SK-N-SH (cell line): ENCODE measurements at regions not wholly inside any gene's neighbourhood (a gene's known extent, or its start where the extent isn't known, plus 50 kb on each side); places are given as distances from the start of the nearest gene placed in this dataset.

ENCODE experiments used
- CTCF ChIA-PET: fragments of 300-600, 350-600 bp; formaldehyde crosslinking; extraction: SDS; loops from one replicate; lab custom pipeline; 2021; lab: Yijun Ruan, JAX
- POLR2A ChIA-PET: fragments of 350-600 bp; sonication (Branson Sonifier 250); formaldehyde crosslinking; extraction: SDS; loops from one replicate; lab custom pipeline; 2020; ENCODE audit warnings: antibody characterized with exemption, inconsistent platforms; lab: Yijun Ruan, JAX
- DNase-seq: peaks from one replicate; pipeline ENCODE4 v3.0.0; 2012
- H2AFZ ChIP-seq: fragments of 200-600 bp; sonication (generic); 2 replicates; pipeline ENCODE4 v1.8.1; 2016; ENCODE audit warnings: antibody characterized with exemption, mild to moderate bottlenecking, low read depth
- H3F3A ChIP-seq: fragments of 200-600 bp; sonication (generic); replicated peaks from 2 replicates; pipeline ENCODE3; 2016; ENCODE audit warnings: antibody characterized with exemption, mild to moderate bottlenecking; ENCODE audit not compliant: insufficient read depth
- H3K27ac ChIP-seq, 2 experiments: fragments of 200-500 bp in 1 of 2; fragments of 200-600 bp in 1 of 2; sonication (Bioruptor generic) in 1 of 2; sonication (generic), shearing (Covaris generic) in 1 of 2; 2 replicates each; pipeline versions ENCODE4 v1.5.1 to v1.6.1; 2014 to 2016; ENCODE audit warnings: low read depth in 2 of 2, inconsistent platforms in 1 of 2, low read length in 1 of 2, mild to moderate bottlenecking in 1 of 2, mixed read lengths in 1 of 2
- H3K27me3 ChIP-seq: fragments of 200-600 bp; sonication (generic), shearing (Covaris generic); 2 replicates; pipeline ENCODE4 v1.6.1; 2016; ENCODE audit warnings: mixed run types; ENCODE audit not compliant: insufficient read depth
- H3K36me3 ChIP-seq, 2 experiments: fragments of 200-500 bp in 1 of 2; fragments of 200-600 bp in 1 of 2; sonication (Bioruptor generic) in 1 of 2; sonication (generic) in 1 of 2; replicated peaks in 1 of 2; 2 replicates each; pipeline versions ENCODE3 to v1.5.1; 2014 to 2016; ENCODE audit warnings: low read length in 1 of 2, mild to moderate bottlenecking in 1 of 2; ENCODE audit not compliant: insufficient read depth in 2 of 2, control insufficient read depth in 1 of 2
- H3K4me1 ChIP-seq, 2 experiments: fragments of 200-500 bp in 1 of 2; fragments of 200-600 bp in 1 of 2; sonication (Bioruptor generic) in 1 of 2; sonication (generic), shearing (Covaris generic) in 1 of 2; 2 replicates each; pipeline versions ENCODE4 v1.5.1 to v1.6.1; 2014 to 2016; ENCODE audit warnings: low read depth in 1 of 2, low read length in 1 of 2, mixed run types in 1 of 2; ENCODE audit not compliant: insufficient read depth in 2 of 2, control insufficient read depth in 1 of 2
- H3K4me2 ChIP-seq: fragments of 200-600 bp; sonication (generic), shearing (Covaris generic); 2 replicates; pipeline ENCODE4 v1.6.1; 2017; ENCODE audit warnings: mixed run types
- H3K4me3 ChIP-seq, 2 experiments: fragments of 200-500 bp in 1 of 2; fragments of 200-600 bp in 1 of 2; sonication (Bioruptor generic) in 1 of 2; sonication (generic), shearing (Covaris generic) in 1 of 2; 2 replicates each; pipeline versions ENCODE4 v1.5.1 to v1.8.1; 2014 to 2016; ENCODE audit warnings: low read depth in 2 of 2, inconsistent platforms in 1 of 2, low read length in 1 of 2, mild to moderate bottlenecking in 1 of 2, mixed read lengths in 1 of 2, moderate library complexity in 1 of 2
- H3K79me2 ChIP-seq: fragments of 200-600 bp; sonication (generic); 2 replicates; pipeline ENCODE4 v1.8.1; 2017; ENCODE audit warnings: mild to moderate bottlenecking; ENCODE audit not compliant: insufficient read depth
- H3K9ac ChIP-seq: fragments of 200-600 bp; sonication (generic); 2 replicates; pipeline ENCODE4 v1.6.1; 2017; ENCODE audit warnings: mixed run types
- H3K9me2 ChIP-seq: fragments of 200-600 bp; sonication (generic); 2 replicates; pipeline ENCODE4 v1.6.1; 2017; ENCODE audit warnings: mixed run types
- H3K9me3 ChIP-seq: fragments of 200-600 bp; sonication (generic); 2 replicates; pipeline ENCODE4 v1.6.1; 2017; ENCODE audit warnings: mixed run types, mild to moderate bottlenecking, moderate library complexity
- H4K20me1 ChIP-seq: fragments of 200-600 bp; sonication (generic); 2 replicates; pipeline ENCODE4 v1.6.1; 2017; ENCODE audit warnings: mild to moderate bottlenecking, mixed run types; ENCODE audit not compliant: insufficient read depth
- EP300 ChIP-seq, 2 experiments: IDR thresholded peaks; 2 replicates each; pipeline versions ENCODE4 v1.4.0 to v1.6.1; 2012; ENCODE audit warnings: borderline replicate concordance in 1 of 2, low read depth in 1 of 2, low read length in 1 of 2
- FOSL2 ChIP-seq: IDR thresholded peaks from 2 replicates; pipeline ENCODE4 v1.4.0; 2012; ENCODE audit warnings: low read depth, mild to moderate bottlenecking, moderate library complexity, borderline replicate concordance
- FOXM1 ChIP-seq: IDR thresholded peaks from 2 replicates; pipeline ENCODE4 v1.4.0; 2012; ENCODE audit warnings: low read depth, mild to moderate bottlenecking
- GABPA ChIP-seq: IDR thresholded peaks from 2 replicates; pipeline ENCODE4 v1.4.0; 2012; ENCODE audit warnings: low read depth, mild to moderate bottlenecking
- JUND ChIP-seq: IDR thresholded peaks from 2 replicates; pipeline ENCODE4 v1.4.0; 2012
- MEF2A ChIP-seq: IDR thresholded peaks from 2 replicates; pipeline ENCODE4 v1.4.0; 2012; ENCODE audit warnings: low read depth, borderline replicate concordance
- NFIC ChIP-seq: IDR thresholded peaks from 2 replicates; pipeline ENCODE4 v1.4.0; 2012; ENCODE audit warnings: borderline replicate concordance
- RXRA ChIP-seq: IDR thresholded peaks from 2 replicates; pipeline ENCODE4 v1.4.0; 2012; ENCODE audit warnings: low read depth, mild to moderate bottlenecking, borderline replicate concordance
- SIN3A ChIP-seq: IDR thresholded peaks from 2 replicates; pipeline ENCODE4 v1.6.1; 2012; ENCODE audit warnings: low read depth, mild to moderate bottlenecking, low read length, moderate library complexity, borderline replicate concordance
- TCF12 ChIP-seq: IDR thresholded peaks from 2 replicates; pipeline ENCODE4 v1.4.0; 2012
- TEAD4 ChIP-seq: IDR thresholded peaks from 2 replicates; pipeline ENCODE4 v1.4.0; 2012; ENCODE audit warnings: mild to moderate bottlenecking, borderline replicate concordance; ENCODE audit not compliant: insufficient read depth
- YY1 ChIP-seq: IDR thresholded peaks from 2 replicates; pipeline ENCODE4 v1.4.0; 2012; ENCODE audit warnings: low read depth, mild to moderate bottlenecking
- WGBS: methylation state at CpG from one replicate; pipeline ENCODE4 v1.1.6; 2017; ENCODE audit warnings: low lambda C conversion rate; 5-methylcytosine and 5-hydroxymethylcytosine counted together
- TF ChIP-seq, protein P1 (sequence below): IDR thresholded peaks from 2 replicates; pipeline ENCODE4; 2012
- TF ChIP-seq, protein P2 (sequence below): IDR thresholded peaks from 2 replicates; pipeline ENCODE4 v1.4.0; 2012; ENCODE audit warnings: low read depth
- TF ChIP-seq, protein P3 (sequence below): IDR thresholded peaks from 2 replicates; pipeline ENCODE4 v1.4.0; 2012; ENCODE audit warnings: low read depth, borderline replicate concordance
- TF ChIP-seq, protein P4 (sequence below): fragments of 150-350 bp; IDR thresholded peaks from 2 replicates; pipeline ENCODE4 v1.6.1; 2017; ENCODE audit warnings: antibody characterized with exemption, low read length, low read depth, borderline replicate concordance

DNA sequence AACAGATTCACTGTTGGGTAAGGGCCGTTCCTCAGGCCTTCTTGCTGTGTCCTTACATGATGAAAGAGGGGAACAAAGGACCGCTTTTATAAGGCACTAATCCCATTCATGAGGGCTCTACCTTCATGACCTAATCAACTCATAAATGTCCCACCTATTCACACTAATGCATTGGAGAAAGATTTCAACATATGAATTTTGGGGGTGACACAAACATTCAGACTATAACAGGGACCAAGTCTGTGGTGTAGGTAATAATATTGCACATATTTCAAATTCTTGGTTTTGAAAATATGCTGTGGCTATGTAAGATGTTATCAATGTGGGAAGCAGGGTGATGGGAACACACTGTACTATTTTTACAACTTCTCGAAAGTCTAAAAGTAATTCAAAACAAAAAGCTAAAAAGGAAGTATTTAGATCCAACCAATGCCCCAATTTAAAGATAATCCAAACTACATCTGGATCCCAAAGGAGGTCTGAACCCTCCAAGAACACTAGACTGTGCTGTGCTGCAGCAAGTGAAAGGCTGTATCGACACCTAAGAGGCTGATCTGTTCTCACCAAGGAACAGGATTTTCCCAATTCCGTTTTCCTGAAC, 82.4 kb upstream of the TGIF1 start:
- Histone ChIP-seq H3K9me3 (no peaks in the 10 kb centered on the region), H3K4me2 (peak overlapping the region; percentile 58), H4K20me1 (no peaks in the 10 kb centered on the region), H3K4me3 (no peak overlapping the region), H2AFZ (peak overlapping the region; percentile 43; the same call in 1 of the 2 replicates), H3K36me3 (no peaks in the 10 kb centered on the region), H3K9me2 (no peaks in the 10 kb centered on the region; the same call in 1 of the 2 replicates), H3K4me1 (peaks cover 0 to 18% of the 10 kb centered on the region in 2 experiments; a peak in 1 of 4 replicates), H3K9ac (peak overlapping the region; percentile 60; the same call in 1 of the 2 replicates), H3K27me3 (no peaks in the 10 kb centered on the region), H3K79me2 (no peaks in the 10 kb centered on the region)
- POLR2A ChIA-PET = no interaction called here
- TF ChIP-seq, protein P1, sequence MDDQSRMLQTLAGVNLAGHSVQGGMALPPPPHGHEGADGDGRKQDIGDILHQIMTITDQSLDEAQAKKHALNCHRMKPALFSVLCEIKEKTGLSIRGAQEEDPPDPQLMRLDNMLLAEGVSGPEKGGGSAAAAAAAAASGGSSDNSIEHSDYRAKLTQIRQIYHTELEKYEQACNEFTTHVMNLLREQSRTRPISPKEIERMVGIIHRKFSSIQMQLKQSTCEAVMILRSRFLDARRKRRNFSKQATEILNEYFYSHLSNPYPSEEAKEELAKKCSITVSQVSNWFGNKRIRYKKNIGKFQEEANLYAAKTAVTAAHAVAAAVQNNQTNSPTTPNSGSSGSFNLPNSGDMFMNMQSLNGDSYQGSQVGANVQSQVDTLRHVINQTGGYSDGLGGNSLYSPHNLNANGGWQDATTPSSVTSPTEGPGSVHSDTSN = no peak
- TF ChIP-seq NFIC (peak; percentile 38), MEF2A (peak; percentile 70; the same call in 1 of the 2 replicates), RXRA (no peak), EP300 (IDR thresholded peaks at IDR 0.05; ENCODE audit: borderline replicate concordance in 1 of 2, low read depth in 1 of 2, low read length in 1 of 2) (peak in 1 of 2 experiments; percentile 61; a peak in 1 of 4 replicates), JUND (peak; percentile 28; the same call in 1 of the 2 replicates), TEAD4 (peak; percentile 64; the same call in 1 of the 2 replicates), TCF12 (peak; percentile 46; the same call in 1 of the 2 replicates)
- TF ChIP-seq, all 33 proteins: peak for 6
- CTCF ChIA-PET = no interaction called here
- Histone ChIP-seq H3F3A (peaks cover 11% of the 10 kb centered on the region), H3K27ac (peak overlapping the region; percentile 39 to 83; a peak in 3 of 4 replicates)
- DNase-seq = no peak
- WGBS = 57% methylated on average over 5 of the region's 5 CpGs

DNA sequence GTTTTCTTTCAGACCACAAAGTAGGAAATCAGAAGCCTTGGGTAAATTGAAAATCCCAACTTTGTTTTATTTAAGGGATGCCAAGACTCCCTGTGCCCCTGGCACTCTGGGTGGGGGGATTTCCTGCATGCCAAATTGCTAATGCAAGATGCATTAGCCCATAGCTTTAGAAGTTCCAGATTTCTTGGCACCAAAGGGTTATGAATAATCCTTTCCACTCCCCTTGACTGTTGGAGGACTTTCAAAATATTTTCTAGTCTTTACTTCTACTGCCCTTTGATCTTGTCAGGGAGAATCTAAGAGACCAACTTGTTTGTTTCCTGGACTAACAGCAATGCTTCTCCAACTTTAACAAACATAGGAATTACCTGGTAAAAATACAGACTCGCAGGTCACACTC, 81.8 kb upstream of the TGIF1 start:
- DNase-seq = no peak
- ChIA-PET CTCF (no interaction called here), POLR2A (no interaction called here)
- H3K4me2 ChIP-seq = peak overlapping the region; percentile 58
- H3K79me2 ChIP-seq = no peaks in the 10 kb centered on the region
- H3K9me2 ChIP-seq = no peaks in the 10 kb centered on the region; the same call in 1 of the 2 replicates
- H3K9ac ChIP-seq = peak overlapping the region; percentile 60; the same call in 1 of the 2 replicates
- no peaks in the 10 kb centered on the region for H3K9me3 ChIP-seq
- TF ChIP-seq JUND (peak; percentile 65), FOXM1 (no peak), NFIC (peak; percentile 95), EP300 (IDR thresholded peaks at IDR 0.05; ENCODE audit: borderline replicate concordance in 1 of 2, low read depth in 1 of 2, low read length in 1 of 2) (peak in 1 of 2 experiments; percentile 87; a peak in 2 of 4 replicates), TCF12 (peak; percentile 79), GABPA (no peak), FOSL2 (peak; percentile 52; the same call in 1 of the 2 replicates), RXRA (peak; percentile 69; the same call in 1 of the 2 replicates), SIN3A (no peak), YY1 (no peak)
- TF ChIP-seq, protein P2, sequence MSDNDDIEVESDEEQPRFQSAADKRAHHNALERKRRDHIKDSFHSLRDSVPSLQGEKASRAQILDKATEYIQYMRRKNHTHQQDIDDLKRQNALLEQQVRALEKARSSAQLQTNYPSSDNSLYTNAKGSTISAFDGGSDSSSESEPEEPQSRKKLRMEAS = 0 out of 2 replicates have a peak, but pooled peaks have one; percentile 12
- TF ChIP-seq, protein P3, sequence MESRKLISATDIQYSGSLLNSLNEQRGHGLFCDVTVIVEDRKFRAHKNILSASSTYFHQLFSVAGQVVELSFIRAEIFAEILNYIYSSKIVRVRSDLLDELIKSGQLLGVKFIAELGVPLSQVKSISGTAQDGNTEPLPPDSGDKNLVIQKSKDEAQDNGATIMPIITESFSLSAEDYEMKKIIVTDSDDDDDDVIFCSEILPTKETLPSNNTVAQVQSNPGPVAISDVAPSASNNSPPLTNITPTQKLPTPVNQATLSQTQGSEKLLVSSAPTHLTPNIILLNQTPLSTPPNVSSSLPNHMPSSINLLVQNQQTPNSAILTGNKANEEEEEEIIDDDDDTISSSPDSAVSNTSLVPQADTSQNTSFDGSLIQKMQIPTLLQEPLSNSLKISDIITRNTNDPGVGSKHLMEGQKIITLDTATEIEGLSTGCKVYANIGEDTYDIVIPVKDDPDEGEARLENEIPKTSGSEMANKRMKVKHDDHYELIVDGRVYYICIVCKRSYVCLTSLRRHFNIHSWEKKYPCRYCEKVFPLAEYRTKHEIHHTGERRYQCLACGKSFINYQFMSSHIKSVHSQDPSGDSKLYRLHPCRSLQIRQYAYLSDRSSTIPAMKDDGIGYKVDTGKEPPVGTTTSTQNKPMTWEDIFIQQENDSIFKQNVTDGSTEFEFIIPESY = no peak
- TF ChIP-seq, protein P4, sequence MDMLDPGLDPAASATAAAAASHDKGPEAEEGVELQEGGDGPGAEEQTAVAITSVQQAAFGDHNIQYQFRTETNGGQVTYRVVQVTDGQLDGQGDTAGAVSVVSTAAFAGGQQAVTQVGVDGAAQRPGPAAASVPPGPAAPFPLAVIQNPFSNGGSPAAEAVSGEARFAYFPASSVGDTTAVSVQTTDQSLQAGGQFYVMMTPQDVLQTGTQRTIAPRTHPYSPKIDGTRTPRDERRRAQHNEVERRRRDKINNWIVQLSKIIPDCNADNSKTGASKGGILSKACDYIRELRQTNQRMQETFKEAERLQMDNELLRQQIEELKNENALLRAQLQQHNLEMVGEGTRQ = no peak
- TF ChIP-seq, protein P1 = peak; percentile 66
- no peaks in the 10 kb centered on the region for H3K27me3 ChIP-seq
- H3K4me1 ChIP-seq = peaks cover 0 to 18% of the 10 kb centered on the region in 2 experiments; a peak in 1 of 4 replicates
- no peak overlapping the region for H3K4me3 ChIP-seq
- 83% methylated on average over 1 of the region's 1 CpG for WGBS
- no peaks in the 10 kb centered on the region for H3K36me3 ChIP-seq
- peaks cover 11% of the 10 kb centered on the region for H3F3A ChIP-seq
- H3K27ac ChIP-seq = peak overlapping the region; percentile 39 to 83; a peak in 3 of 4 replicates
- H2AFZ ChIP-seq = peak overlapping the region; percentile 43; the same call in 1 of the 2 replicates
- H4K20me1 ChIP-seq = no peaks in the 10 kb centered on the region
